Effector memory CD8-positive, alpha-beta T cell (primary cell): ENCODE measurements at regions not wholly inside any gene's neighbourhood (a gene's known extent, or its start where the extent isn't known, plus 50 kb on each side); places are given as distances from the start of the nearest gene placed in this dataset.
"Not testable (repeated sequence)": the region's sequence is repeated elsewhere in the genome, so short reads cannot be mapped to it uniquely, and the experiment has no call there.

Source experiments
- ATAC-seq: fragments of 150-1000 bp; cut with Tn5 transposase; replicated peaks from 2 replicates; pipeline ENCODE4 v1.10.0; 2021; ENCODE audit warnings: mild to moderate bottlenecking, moderate library complexity
- DNase-seq, 3 experiments: peaks; one replicate each; pipeline ENCODE4 v3.0.0; 2021
- H3K27ac Mint-ChIP-seq, 2 donors: one replicate each; pipeline ENCODE4 v1.8.0; 2022; ENCODE audit warnings: mild to moderate bottlenecking in 2 of 2, mixed read lengths in 2 of 2, moderate library complexity in 2 of 2
- H3K27me3 Mint-ChIP-seq, 2 donors: one replicate each; pipeline ENCODE4 v1.8.0; 2022; ENCODE audit warnings: mixed read lengths in 2 of 2
- H3K36me3 Mint-ChIP-seq: one replicate; pipeline ENCODE4 v1.8.0; 2022; ENCODE audit warnings: mild to moderate bottlenecking, moderate library complexity, mixed read lengths; ENCODE audit not compliant: insufficient read depth
- H3K4me1 Mint-ChIP-seq, 2 donors: one replicate each; pipeline ENCODE4 v1.8.0; 2022; ENCODE audit warnings: low read depth in 2 of 2, mixed read lengths in 2 of 2
- H3K4me3 Mint-ChIP-seq, 2 donors: one replicate each; pipeline ENCODE4 v1.8.0; 2022; ENCODE audit warnings: mild to moderate bottlenecking in 2 of 2, mixed read lengths in 2 of 2, moderate library complexity in 2 of 2
- H3K9me3 Mint-ChIP-seq, 2 donors: one replicate each; pipeline ENCODE4 v1.8.0; 2022; ENCODE audit warnings: mixed read lengths in 2 of 2

DNA sequence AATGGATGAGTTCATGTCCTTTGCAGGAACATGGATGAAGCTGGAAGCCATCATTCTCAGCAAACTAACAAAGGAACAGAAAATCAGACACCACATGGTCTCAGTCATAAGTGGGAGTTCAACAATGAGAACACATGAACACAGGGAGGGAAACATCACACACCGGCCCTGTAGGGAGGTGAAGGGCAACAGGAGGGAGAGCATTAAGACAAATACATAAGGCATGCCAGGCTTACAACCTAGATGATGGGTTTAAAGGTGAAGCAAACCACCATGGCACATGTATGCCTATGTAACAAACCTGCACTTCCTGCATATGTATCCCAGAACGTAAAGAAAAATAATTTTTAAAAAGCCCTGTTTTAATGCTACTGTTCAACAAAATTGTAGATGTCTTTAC is 914.2 kb upstream of the ATXN7L3B start:
- Mint-ChIP-seq H3K9me3 (peaks cover 6 to 15% of the 10 kb centered on the region in 2 donors), H3K27me3 (no peaks in the 10 kb centered on the region), H3K4me3 (no peak overlapping the region), H3K4me1 (no peaks in the 10 kb centered on the region), H3K27ac (no peak overlapping the region), H3K36me3 (no peaks in the 10 kb centered on the region)
- ATAC-seq (no peak), DNase-seq (no peak)

DNA sequence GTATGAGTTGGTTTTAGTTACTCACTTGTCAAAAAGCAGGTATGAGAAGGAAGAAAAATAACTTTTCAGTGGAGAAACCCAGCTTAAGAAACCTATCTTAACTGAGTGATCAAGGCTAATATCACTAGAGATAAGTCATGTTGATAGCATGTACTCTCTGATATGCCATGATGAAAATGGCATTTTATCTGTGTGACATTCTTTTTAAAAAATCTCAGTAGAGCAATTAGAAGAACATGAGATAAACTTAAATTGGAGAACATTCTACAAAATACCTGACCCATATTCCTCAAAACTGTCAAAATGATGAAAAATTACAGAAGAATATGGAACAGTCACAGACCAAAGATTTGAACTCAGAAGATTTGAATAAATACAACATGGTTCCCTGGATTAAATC is 912.4 kb upstream of the ATXN7L3B start:
- ATAC-seq (no peak), DNase-seq (no peak)
- H3K9me3 Mint-ChIP-seq, result peaks cover 6 to 9% of the 10 kb centered on the region in 2 donors
- no peak overlapping the region for H3K4me3 Mint-ChIP-seq
- H3K27ac Mint-ChIP-seq, result no peak overlapping the region
- H3K4me1 Mint-ChIP-seq, result no peaks in the 10 kb centered on the region
- H3K36me3 Mint-ChIP-seq, result peaks cover 3% of the 10 kb centered on the region
- no peaks in the 10 kb centered on the region for H3K27me3 Mint-ChIP-seq

DNA sequence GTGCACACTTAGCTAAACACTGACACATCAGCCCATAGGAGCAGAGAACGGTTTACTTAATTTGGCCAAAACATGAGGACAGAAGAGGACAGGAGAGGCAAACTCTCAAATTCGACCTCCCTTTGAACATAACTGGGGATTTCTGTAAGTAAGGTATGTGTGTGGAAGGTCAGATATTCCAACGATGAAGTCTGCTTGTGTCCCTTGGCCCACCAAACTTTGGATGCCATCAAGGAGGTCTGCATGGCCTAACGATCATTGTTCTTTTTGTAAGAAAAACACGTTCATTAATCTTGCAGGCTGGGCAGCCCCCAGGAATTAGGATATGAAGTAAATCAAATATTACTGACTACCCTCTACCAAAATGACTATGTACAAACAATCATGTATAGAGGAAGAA is 908.5 kb upstream of the ATXN7L3B start:
- Mint-ChIP-seq H3K4me1 (no peaks in the 10 kb centered on the region), H3K27ac (no peak overlapping the region), H3K36me3 (peaks cover 3% of the 10 kb centered on the region), H3K27me3 (no peaks in the 10 kb centered on the region), H3K9me3 (peaks cover 3 to 9% of the 10 kb centered on the region in 2 donors), H3K4me3 (no peak overlapping the region)
- ATAC-seq (no peak), DNase-seq (no peak)

DNA sequence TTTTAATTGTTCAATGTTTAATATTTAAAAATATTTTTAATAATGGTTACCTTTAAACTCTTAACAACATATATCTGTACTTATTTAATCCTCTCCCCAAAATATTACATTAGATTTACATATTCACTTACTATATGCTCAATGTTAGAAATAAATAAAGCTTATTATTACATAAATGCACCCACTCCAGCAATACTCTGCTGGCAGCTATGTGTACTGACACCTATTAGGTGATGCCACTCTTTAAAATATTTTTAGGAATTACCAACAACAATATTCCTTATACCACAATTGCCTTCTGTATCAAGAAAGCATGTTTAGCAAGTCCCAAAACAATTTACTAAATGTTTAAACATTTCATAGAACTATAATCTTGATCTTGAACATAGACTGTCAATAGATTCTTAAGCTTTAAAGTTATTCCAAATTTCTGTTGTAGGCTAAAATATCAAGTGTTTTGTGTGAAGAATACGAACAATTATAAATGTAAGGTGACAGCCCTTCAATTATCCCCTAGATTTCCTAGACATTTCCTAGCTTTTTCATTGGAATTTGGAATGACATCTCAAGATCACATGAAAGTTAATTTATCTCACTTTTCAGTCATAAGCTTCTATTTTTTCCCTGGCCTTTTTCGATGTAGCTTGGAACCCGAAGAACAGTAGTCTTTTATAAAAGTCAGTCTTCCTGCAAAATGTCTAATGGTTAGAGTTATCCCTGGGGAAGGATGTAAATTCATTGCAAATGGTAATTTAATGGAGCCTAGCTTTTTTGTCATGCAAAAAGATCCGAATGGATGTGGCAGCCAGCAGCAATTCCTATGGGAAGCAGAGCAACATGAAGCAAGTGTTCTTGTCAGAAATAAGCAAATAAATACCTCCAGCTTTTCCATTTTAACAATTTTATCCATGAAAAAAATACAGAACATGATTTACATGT is 907.5 kb upstream of the ATXN7L3B start:
- H3K9me3 Mint-ChIP-seq, result peaks cover 3 to 9% of the 10 kb centered on the region in 2 donors

DNA sequence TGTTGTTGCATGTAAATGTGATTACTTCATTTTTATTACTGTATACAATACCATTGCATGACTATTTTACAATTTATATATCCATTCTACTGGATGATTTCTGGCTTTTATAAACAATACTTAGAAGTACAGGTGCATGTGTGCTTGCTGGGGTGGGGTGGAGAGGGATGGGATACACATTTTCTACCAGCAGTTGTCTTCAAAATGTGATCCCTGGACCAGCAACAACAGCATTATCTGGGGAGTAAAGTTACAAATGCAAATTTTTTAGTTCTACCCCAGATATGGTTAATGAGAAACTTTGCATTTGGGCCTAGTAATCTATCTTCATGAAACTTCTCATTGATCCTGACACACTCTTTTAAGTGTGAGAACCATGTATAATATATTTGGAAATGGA is 905.4 kb upstream of the ATXN7L3B start:
- no peak overlapping the region for H3K4me3 Mint-ChIP-seq
- H3K27me3 Mint-ChIP-seq, result no peaks in the 10 kb centered on the region
- H3K27ac Mint-ChIP-seq, result no peak overlapping the region
- H3K4me1 Mint-ChIP-seq, result no peaks in the 10 kb centered on the region
- ATAC-seq (no peak), DNase-seq (no peak)
- peaks cover 3% of the 10 kb centered on the region for H3K36me3 Mint-ChIP-seq
- H3K9me3 Mint-ChIP-seq, result peaks cover 7% of the 10 kb centered on the region in 2 donors

More for the DNA sequence above, 907.5 kb upstream of the ATXN7L3B start:
- no peak for ATAC-seq
- no peaks in the 10 kb centered on the region for H3K4me1 Mint-ChIP-seq
- H3K4me3 Mint-ChIP-seq, result no peak overlapping the region
- H3K27me3 Mint-ChIP-seq, result no peaks in the 10 kb centered on the region
- no peak overlapping the region for H3K27ac Mint-ChIP-seq
- no peak for DNase-seq
- peaks cover 3% of the 10 kb centered on the region for H3K36me3 Mint-ChIP-seq

DNA sequence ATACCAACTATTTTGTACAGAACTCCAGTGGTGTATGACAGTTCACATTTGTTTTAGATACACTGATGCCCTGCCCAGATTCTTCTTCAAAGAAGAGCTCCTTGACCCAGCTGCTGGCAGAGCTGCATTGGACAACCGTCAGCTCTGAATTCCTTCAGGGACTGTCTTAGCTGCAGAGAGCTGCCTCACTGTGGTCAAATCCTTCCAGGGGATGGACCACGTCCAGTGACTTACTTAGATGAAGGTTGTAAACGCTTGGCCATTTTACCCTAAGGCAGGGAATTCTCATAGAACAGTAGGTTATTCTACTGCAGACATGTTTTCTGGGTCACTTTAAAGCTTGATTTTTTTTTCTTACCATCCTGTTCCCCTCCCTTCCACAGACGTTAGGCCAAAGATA is 905.0 kb upstream of the ATXN7L3B start:
- H3K27me3 Mint-ChIP-seq, result no peaks in the 10 kb centered on the region
- H3K9me3 Mint-ChIP-seq, result peaks cover 7% of the 10 kb centered on the region in 2 donors
- peaks cover 3% of the 10 kb centered on the region for H3K36me3 Mint-ChIP-seq
- no peak overlapping the region for H3K27ac Mint-ChIP-seq
- DNase-seq, result no peak
- no peak for ATAC-seq
- no peaks in the 10 kb centered on the region for H3K4me1 Mint-ChIP-seq
- no peak overlapping the region for H3K4me3 Mint-ChIP-seq

DNA sequence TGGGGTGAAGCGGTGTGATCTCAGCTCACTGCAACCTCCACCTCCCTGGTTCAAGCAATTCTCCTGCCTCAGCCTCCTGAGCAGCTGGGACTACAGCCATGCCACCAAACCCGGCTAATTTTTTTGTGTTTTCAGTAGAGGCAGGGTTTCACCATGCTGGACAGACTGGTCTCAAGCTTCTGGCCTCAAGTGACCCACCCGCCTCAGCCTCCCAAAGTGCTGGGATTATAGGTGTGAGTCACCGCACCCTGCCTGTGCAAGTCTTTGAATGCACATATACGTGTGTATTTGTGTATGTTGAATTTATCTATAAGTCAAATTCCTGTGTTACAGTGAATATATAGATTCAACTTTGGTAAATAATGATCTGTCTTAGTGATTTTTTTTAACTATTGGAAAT is 898.2 kb upstream of the ATXN7L3B start:
- not testable (repeated sequence) for H3K4me1 Mint-ChIP-seq, H3K27ac Mint-ChIP-seq, H3K36me3 Mint-ChIP-seq, H3K4me3 Mint-ChIP-seq, DNase-seq, H3K27me3 Mint-ChIP-seq, ATAC-seq
- H3K9me3 Mint-ChIP-seq, result peaks cover 3 to 15% of the 10 kb centered on the region in 2 donors

DNA sequence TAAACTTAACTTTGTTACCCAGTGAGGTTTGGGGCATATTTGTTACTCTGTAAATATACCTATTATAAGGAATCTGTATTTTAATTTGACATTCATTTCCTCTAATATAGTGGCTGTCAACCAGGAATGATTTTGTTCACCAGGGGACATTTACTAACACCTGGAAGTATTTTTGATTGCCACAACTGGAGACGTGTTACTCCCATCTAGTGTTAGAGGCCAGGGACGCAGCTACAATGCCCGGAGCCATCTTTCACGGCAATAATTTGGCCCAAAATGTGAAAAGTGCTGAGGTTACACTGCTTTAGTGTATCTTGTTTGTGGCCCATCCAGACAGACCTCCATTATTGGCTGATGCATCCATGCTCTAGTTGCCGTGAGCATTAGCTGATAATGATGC is 881.3 kb upstream of the ATXN7L3B start:
- Mint-ChIP-seq H3K4me1 (no peaks in the 10 kb centered on the region), H3K4me3 (no peak overlapping the region), H3K9me3 (peaks cover 2 to 15% of the 10 kb centered on the region in 2 donors), H3K27ac (no peak overlapping the region), H3K27me3 (no peaks in the 10 kb centered on the region), H3K36me3 (no peaks in the 10 kb centered on the region)
- DNase-seq (no peak), ATAC-seq (no peak)

DNA sequence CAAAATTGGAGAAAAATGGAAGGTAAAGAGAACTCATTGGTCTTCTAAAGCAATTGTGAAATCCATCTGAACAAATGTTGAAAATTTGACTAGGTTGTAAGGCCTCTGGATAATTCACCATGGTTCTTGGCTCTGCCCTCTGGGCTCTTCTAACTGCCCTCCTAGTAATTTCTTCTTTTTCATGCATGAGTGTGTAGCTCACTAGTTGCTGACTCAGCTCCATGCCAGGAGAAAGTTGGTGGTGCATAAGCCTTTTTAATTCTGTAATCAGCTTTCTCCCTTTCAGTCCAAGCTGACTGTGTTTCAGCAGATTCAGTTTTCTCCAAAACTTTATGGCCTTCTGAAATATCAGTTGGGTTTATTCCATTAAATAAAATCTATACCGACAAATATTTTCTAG is 877.8 kb upstream of the ATXN7L3B start:
- Mint-ChIP-seq H3K36me3 (no peaks in the 10 kb centered on the region), H3K27me3 (no peaks in the 10 kb centered on the region), H3K4me3 (no peak overlapping the region), H3K4me1 (no peaks in the 10 kb centered on the region), H3K9me3 (peaks cover 0 to 2% of the 10 kb centered on the region in 2 donors), H3K27ac (no peak overlapping the region)
- no peak for DNase-seq
- ATAC-seq, result no peak

DNA sequence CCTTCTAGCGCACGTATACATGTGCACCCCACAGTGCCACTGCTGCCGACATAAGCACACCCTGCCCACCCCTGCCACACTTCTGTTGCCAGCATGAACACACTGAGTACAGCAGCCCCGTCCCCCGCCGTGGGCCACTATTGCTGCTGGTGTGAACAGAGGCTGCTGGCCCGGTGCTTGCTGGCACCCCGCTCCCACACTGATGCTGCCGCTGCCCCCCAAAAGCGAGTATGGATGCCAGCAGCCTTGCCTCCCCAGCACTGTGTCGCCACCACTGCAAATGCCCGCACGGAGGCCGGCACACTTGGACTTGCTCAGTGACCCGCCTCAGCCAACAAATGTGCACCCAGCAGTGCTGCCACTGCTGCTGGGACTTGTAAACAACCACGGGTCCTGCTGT is 872.4 kb upstream of the ATXN7L3B start:
- H3K27me3 Mint-ChIP-seq, result no peaks in the 10 kb centered on the region
- DNase-seq, result no peak
- ATAC-seq, result no peak
- H3K9me3 Mint-ChIP-seq, result peaks cover 4 to 12% of the 10 kb centered on the region in 2 donors
- H3K4me1 Mint-ChIP-seq, result no peaks in the 10 kb centered on the region
- no peaks in the 10 kb centered on the region for H3K36me3 Mint-ChIP-seq
- no peak overlapping the region for H3K27ac Mint-ChIP-seq
- H3K4me3 Mint-ChIP-seq, result no peak overlapping the region

DNA sequence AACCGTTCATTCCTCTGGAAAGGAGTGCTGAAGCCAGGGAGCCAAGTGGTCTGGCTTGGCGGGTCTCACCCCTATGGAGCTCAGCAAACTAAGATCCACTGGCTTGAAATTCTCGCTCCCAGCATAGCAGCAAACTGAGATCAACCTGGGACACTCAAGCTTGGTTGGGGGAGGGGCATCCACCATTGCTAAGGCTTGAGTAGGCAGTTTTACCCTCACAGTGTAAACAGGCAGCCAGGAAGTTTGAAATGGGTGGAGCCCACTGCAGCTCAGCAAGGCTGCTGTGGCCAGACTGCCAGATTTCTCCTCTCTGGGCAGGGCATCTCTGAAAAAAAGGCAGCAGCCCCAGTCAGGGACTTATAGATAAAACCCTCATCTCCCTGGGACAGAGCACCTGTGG is 866.1 kb upstream of the ATXN7L3B start:
- not testable (repeated sequence) for H3K36me3 Mint-ChIP-seq, H3K4me1 Mint-ChIP-seq, H3K4me3 Mint-ChIP-seq, H3K27me3 Mint-ChIP-seq, ATAC-seq, H3K27ac Mint-ChIP-seq, DNase-seq
- peaks cover 7 to 10% of the 10 kb centered on the region in 2 donors for H3K9me3 Mint-ChIP-seq

DNA sequence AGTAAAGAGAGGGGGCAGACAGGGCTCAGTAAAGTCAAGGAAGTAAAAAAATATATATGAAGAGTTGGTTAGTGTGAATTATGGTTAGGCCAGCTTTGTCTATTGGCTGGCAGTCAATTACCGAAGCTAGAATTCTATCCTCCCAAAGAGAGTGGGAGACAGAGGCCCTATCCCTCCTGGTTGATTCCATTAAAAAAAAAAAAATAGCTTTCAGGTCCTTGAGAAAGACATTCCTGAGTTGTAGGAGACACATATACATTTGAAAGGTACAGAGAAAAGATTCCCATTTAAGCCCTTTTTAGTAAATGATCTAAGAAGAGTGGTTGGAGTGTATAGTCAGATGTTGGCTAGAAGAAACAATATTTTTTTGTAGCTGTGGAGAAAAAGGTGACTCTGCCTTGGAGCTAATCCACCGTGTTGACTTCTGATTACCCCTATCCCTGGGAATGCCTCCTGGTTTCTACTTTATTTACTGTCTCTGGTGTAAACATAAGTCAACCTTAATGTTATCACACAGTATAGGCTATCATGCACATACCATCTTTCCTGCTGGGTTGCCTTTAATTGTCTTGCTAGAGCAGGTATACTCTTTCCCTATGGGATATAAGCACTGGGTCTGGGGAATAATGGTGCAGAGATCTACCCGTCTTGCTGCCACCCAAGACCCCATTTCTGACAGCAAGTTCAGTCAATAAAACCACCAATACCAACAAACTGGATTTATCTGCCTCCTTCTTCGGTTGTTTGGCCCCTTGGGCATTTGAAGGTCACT is 859.9 kb upstream of the ATXN7L3B start:
- Mint-ChIP-seq H3K4me3 (no peak overlapping the region), H3K27ac (no peak overlapping the region), H3K36me3 (peaks cover 3% of the 10 kb centered on the region), H3K9me3 (peaks cover 7 to 10% of the 10 kb centered on the region in 2 donors), H3K4me1 (no peaks in the 10 kb centered on the region), H3K27me3 (no peaks in the 10 kb centered on the region)
- DNase-seq (no peak), ATAC-seq (no peak)

DNA sequence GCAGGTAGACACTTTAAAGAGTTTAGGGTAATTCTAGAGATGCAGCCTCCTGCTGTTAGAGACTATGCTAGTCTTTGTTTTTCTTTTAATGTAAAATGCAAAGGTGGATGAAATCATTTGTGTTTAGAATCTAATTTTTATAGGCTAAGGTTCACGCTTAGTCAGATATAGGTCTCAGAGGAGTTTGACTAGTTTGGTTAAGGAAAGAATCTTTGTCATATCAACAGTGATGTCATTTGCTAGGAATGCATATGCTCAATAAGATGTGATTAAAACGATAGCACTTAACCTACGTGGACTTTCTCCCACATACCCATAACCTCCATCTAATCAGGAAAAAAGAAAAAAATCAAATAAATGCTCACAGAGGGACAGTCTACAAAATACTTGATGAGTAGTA is 859.3 kb upstream of the ATXN7L3B start:
- H3K27me3 Mint-ChIP-seq, result no peaks in the 10 kb centered on the region
- H3K4me3 Mint-ChIP-seq, result no peak overlapping the region
- ATAC-seq (no peak), DNase-seq (no peak)
- H3K9me3 Mint-ChIP-seq, result peaks cover 5 to 10% of the 10 kb centered on the region in 2 donors
- H3K27ac Mint-ChIP-seq, result no peak overlapping the region
- no peaks in the 10 kb centered on the region for H3K4me1 Mint-ChIP-seq
- H3K36me3 Mint-ChIP-seq, result peaks cover 3% of the 10 kb centered on the region

DNA sequence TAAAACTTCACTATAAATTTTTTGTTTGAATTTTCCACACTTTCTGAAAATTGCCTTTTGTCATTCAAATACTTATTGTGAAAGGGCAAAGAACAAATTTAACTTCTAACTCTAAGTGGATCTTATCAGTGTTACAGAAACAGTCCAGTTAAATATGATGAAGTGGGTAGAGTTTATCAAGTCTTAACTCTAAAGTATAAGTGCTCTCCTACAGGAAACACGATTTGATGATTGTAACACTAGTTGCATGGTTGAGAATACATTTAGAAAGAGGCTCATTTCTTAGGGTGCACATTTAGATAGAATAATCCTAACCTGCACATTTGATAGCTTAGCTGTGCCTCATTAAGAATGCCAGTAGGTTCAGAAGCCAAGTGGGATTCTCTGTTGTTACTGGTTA is 838.3 kb upstream of the ATXN7L3B start:
- Mint-ChIP-seq H3K27ac (no peak overlapping the region), H3K9me3 (peaks cover 2 to 7% of the 10 kb centered on the region in 2 donors), H3K4me1 (no peaks in the 10 kb centered on the region), H3K36me3 (no peaks in the 10 kb centered on the region), H3K27me3 (no peaks in the 10 kb centered on the region), H3K4me3 (no peak overlapping the region)
- ATAC-seq, result no peak
- DNase-seq, result no peak
